CD14-positive monocyte (primary cell): ENCODE measurements at regions not wholly inside any gene's neighbourhood (a gene's known extent, or its start where the extent isn't known, plus 50 kb on each side); places are given as distances from the start of the nearest gene placed in this dataset.

Experiments used
- DNase-seq, 3 donors: peaks; one replicate each; pipeline ENCODE4 v3.0.0-alpha.2; 2011 to 2022
- H2AFZ ChIP-seq: 2 replicates; pipeline ENCODE4 v1.6.0; 2012; ENCODE audit warnings: mild to moderate bottlenecking, low read depth, low read length, inconsistent platforms; ENCODE audit not compliant: insufficient read depth, poor library complexity, severe bottlenecking
- H3K27ac ChIP-seq, 2 donors: 1 replicate in 1 of 2; 2 replicates in 1 of 2; pipeline ENCODE4 v1.5.1; 2012 to 2013; ENCODE audit warnings: low read length in 2 of 2, control low read depth in 1 of 2, inconsistent platforms in 1 of 2, low read depth in 1 of 2, mild to moderate bottlenecking in 1 of 2
- H3K27me3 ChIP-seq, 2 donors: one replicate each; pipeline versions ENCODE4 v1.6.0 to v1.6.1; 2011 to 2013; ENCODE audit warnings: low read length in 2 of 2; ENCODE audit not compliant: control insufficient read depth in 2 of 2, insufficient read depth in 2 of 2
- H3K36me3 ChIP-seq, 2 donors: replicated peaks in 1 of 2; 1 replicate in 1 of 2; 2 replicates in 1 of 2; pipeline versions ENCODE4 v1.5.1 to v1.6.1; 2012 to 2013; ENCODE audit warnings: low read length in 2 of 2, control low read depth in 1 of 2, inconsistent platforms in 1 of 2, mild to moderate bottlenecking in 1 of 2; ENCODE audit not compliant: insufficient read depth in 2 of 2, control insufficient read depth in 1 of 2
- H3K4me1 ChIP-seq, 2 donors: 1 replicate in 1 of 2; 2 replicates in 1 of 2; pipeline versions ENCODE4 v1.5.1 to v1.6.1; 2012 to 2013; ENCODE audit warnings: low read length in 2 of 2, control low read depth in 1 of 2, inconsistent platforms in 1 of 2, mild to moderate bottlenecking in 1 of 2, moderate library complexity in 1 of 2; ENCODE audit not compliant: insufficient read depth in 2 of 2, control insufficient read depth in 1 of 2
- H3K4me2 ChIP-seq: replicated peaks from 2 replicates; pipeline ENCODE3; 2012; ENCODE audit warnings: low read length, moderate library complexity, mild to moderate bottlenecking; ENCODE audit not compliant: poor library complexity, severe bottlenecking; ENCODE audit errors: extremely low read depth
- H3K4me3 ChIP-seq, 3 experiments: fragments of 200-600 bp in 1 of 3; sonication (generic) in 1 of 3; replicated peaks in 1 of 3; 1 replicate in 2 of 3; 2 replicates in 1 of 3; pipeline ENCODE4 v1.5.1; 2011 to 2013; ENCODE audit warnings: low read length in 3 of 3, mild to moderate bottlenecking in 3 of 3, control low read depth in 2 of 3, low read depth in 2 of 3, inconsistent platforms in 1 of 3, moderate library complexity in 1 of 3
- H3K79me2 ChIP-seq: 2 replicates; pipeline ENCODE4 v1.6.0; 2012; ENCODE audit warnings: mild to moderate bottlenecking, control low read depth, inconsistent platforms, low read length, moderate library complexity; ENCODE audit not compliant: insufficient read depth
- H3K9ac ChIP-seq: 2 replicates; pipeline ENCODE4 v1.6.0; 2017; ENCODE audit warnings: low read length, mild to moderate bottlenecking; ENCODE audit not compliant: insufficient read depth, poor library complexity, severe bottlenecking
- H3K9me3 ChIP-seq, 2 donors: replicated peaks in 1 of 2; 1 replicate in 1 of 2; 2 replicates in 1 of 2; pipeline versions ENCODE4 v1.5.1 to v1.6.1; 2012 to 2013; ENCODE audit warnings: low read length in 2 of 2, control low read depth in 1 of 2; ENCODE audit not compliant: control insufficient read depth in 1 of 2, insufficient read depth in 1 of 2
- H4K20me1 ChIP-seq: 2 replicates; pipeline ENCODE4 v1.6.0; 2012; ENCODE audit warnings: mild to moderate bottlenecking, low read length, control low read depth, moderate library complexity; ENCODE audit not compliant: insufficient read depth
- H3K27ac Mint-ChIP-seq, 7 donors: one replicate each; pipeline ENCODE4 v1.8.0; 2020; ENCODE audit warnings: mild to moderate bottlenecking in 7 of 7, mixed read lengths in 7 of 7, moderate library complexity in 6 of 7, inconsistent platforms in 2 of 7
- H3K27me3 Mint-ChIP-seq, 3 donors: one replicate each; pipeline ENCODE4 v1.8.0; 2021 to 2022; ENCODE audit warnings: low read depth in 3 of 3, mild to moderate bottlenecking in 3 of 3, mixed read lengths in 3 of 3, moderate library complexity in 3 of 3, inconsistent platforms in 1 of 3
- H3K36me3 Mint-ChIP-seq, 2 donors: one replicate each; pipeline ENCODE4 v1.8.0; 2020; ENCODE audit warnings: mixed read lengths in 2 of 2, inconsistent platforms in 1 of 2, mild to moderate bottlenecking in 1 of 2
- H3K4me1 Mint-ChIP-seq: one replicate; pipeline ENCODE4 v1.8.0; 2020; ENCODE audit warnings: mild to moderate bottlenecking, mixed read lengths
- H3K4me3 Mint-ChIP-seq, 2 donors: one replicate each; pipeline ENCODE4 v1.8.0; 2020; ENCODE audit warnings: mild to moderate bottlenecking in 2 of 2, mixed read lengths in 2 of 2, moderate library complexity in 1 of 2
- H3K9me3 Mint-ChIP-seq, 7 donors: one replicate each; pipeline ENCODE4 v1.8.0; 2020 to 2022; ENCODE audit warnings: mixed read lengths in 7 of 7, mild to moderate bottlenecking in 6 of 7, moderate library complexity in 6 of 7, inconsistent platforms in 2 of 7
- WGBS: methylation state at CpG from one replicate; pipeline ENCODE4 v1.1.5; 2013; ENCODE audit warnings: missing lambda C conversion rate; ENCODE audit not compliant: insufficient coverage; 5-methylcytosine and 5-hydroxymethylcytosine counted together
- intact Hi-C, 2 donors: fragments of 100-400 bp; cut with micrococcal nuclease; formaldehyde crosslinking; loops; one replicate each; pipeline versions ENCODE4 v1.15.0 to v1.15.1; 2023
- TF ChIP-seq, protein P1 (sequence below): fragments of 200-600 bp; IDR thresholded peaks from one replicate; pipeline ENCODE4 v1.8.0; 2022; ENCODE audit warnings: antibody characterized with exemption, mild to moderate bottlenecking

GRCh38 chr22:25363474-25363873 is 144.0 kb downstream of the CRYBB2 start:
- peaks cover 72% of the 10 kb centered on the region for H4K20me1 ChIP-seq
- intact Hi-C loops, result loop anchor here in 1 of 2 donors (5.0 kb wide), 1 partner anchor 84 kb away; no protein-coding TSS in a partner anchor
- Mint-ChIP-seq H3K4me3 (no peak overlapping the region), H3K27ac (no peak overlapping the region), H3K27me3 (no peaks in the 10 kb centered on the region), H3K36me3 (peaks cover 36 to 49% of the 10 kb centered on the region in 2 donors), H3K9me3 (peaks cover 0 to 1% (median 0%) of the 10 kb centered on the region in 7 donors), H3K4me1 (peaks cover 27% of the 10 kb centered on the region)
- H3K9me3 ChIP-seq, result no peaks in the 10 kb centered on the region
- H3K27me3 ChIP-seq, result no peaks in the 10 kb centered on the region
- no peak overlapping the region for H3K9ac ChIP-seq
- TF ChIP-seq, protein P1, sequence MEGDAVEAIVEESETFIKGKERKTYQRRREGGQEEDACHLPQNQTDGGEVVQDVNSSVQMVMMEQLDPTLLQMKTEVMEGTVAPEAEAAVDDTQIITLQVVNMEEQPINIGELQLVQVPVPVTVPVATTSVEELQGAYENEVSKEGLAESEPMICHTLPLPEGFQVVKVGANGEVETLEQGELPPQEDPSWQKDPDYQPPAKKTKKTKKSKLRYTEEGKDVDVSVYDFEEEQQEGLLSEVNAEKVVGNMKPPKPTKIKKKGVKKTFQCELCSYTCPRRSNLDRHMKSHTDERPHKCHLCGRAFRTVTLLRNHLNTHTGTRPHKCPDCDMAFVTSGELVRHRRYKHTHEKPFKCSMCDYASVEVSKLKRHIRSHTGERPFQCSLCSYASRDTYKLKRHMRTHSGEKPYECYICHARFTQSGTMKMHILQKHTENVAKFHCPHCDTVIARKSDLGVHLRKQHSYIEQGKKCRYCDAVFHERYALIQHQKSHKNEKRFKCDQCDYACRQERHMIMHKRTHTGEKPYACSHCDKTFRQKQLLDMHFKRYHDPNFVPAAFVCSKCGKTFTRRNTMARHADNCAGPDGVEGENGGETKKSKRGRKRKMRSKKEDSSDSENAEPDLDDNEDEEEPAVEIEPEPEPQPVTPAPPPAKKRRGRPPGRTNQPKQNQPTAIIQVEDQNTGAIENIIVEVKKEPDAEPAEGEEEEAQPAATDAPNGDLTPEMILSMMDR, result no peak
- H3K79me2 ChIP-seq, result peaks cover 20% of the 10 kb centered on the region
- H3K4me1 ChIP-seq, result peaks cover 0 to 16% of the 10 kb centered on the region in 2 donors
- H3K4me2 ChIP-seq, result no peak overlapping the region
- H2AFZ ChIP-seq, result no peak overlapping the region
- H3K4me3 ChIP-seq, result no peak overlapping the region
- DNase-seq, result no peak
- 81% methylated on average over 5 of the region's 8 CpGs for WGBS
- no peak overlapping the region for H3K27ac ChIP-seq
- H3K36me3 ChIP-seq, result peaks cover 20 to 45% of the 10 kb centered on the region in 2 donors

GRCh38 chr22:25364281-25364680 is 144.8 kb downstream of the CRYBB2 start:
- no peak overlapping the region for H2AFZ ChIP-seq
- intact Hi-C loops, result loop anchor here in 1 of 2 donors (5.0 kb wide), 1 partner anchor 83 kb away; no protein-coding TSS in a partner anchor
- Mint-ChIP-seq H3K36me3 (peaks cover 31 to 42% of the 10 kb centered on the region in 2 donors), H3K4me3 (no peak overlapping the region), H3K27ac (peak overlapping the region in 4 of 7 donors; percentile 12 to 76 (median 42)), H3K4me1 (peaks cover 34% of the 10 kb centered on the region), H3K27me3 (no peaks in the 10 kb centered on the region), H3K9me3 (peaks cover 0 to 1% (median 0%) of the 10 kb centered on the region in 7 donors)
- DNase-seq, result no peak
- H3K9ac ChIP-seq, result no peak overlapping the region
- H3K36me3 ChIP-seq, result peaks cover 14 to 37% of the 10 kb centered on the region in 2 donors
- H3K27ac ChIP-seq, result peak overlapping the region in 1 of 2 donors; percentile 20
- TF ChIP-seq, protein P1, result no peak
- peaks cover 20% of the 10 kb centered on the region for H3K79me2 ChIP-seq
- no peak overlapping the region for H3K4me3 ChIP-seq
- peaks cover 79% of the 10 kb centered on the region for H4K20me1 ChIP-seq
- no peak overlapping the region for H3K4me2 ChIP-seq
- 100% methylated on average over 1 of the region's 1 CpG for WGBS
- H3K27me3 ChIP-seq, result no peaks in the 10 kb centered on the region
- H3K4me1 ChIP-seq, result peaks cover 0 to 21% of the 10 kb centered on the region in 2 donors
- no peaks in the 10 kb centered on the region for H3K9me3 ChIP-seq
